SK-N-SH (cell line): ENCODE measurements at regions not wholly inside any gene's neighbourhood (a gene's known extent, or its start where the extent isn't known, plus 50 kb on each side); places are given as distances from the start of the nearest gene placed in this dataset.

Source experiments
- CTCF ChIA-PET: fragments of 300-600, 350-600 bp; formaldehyde crosslinking; extraction: SDS; loops from one replicate; lab custom pipeline; 2021; lab: Yijun Ruan, JAX
- POLR2A ChIA-PET: fragments of 350-600 bp; sonication (Branson Sonifier 250); formaldehyde crosslinking; extraction: SDS; loops from one replicate; lab custom pipeline; 2020; ENCODE audit warnings: antibody characterized with exemption, inconsistent platforms; lab: Yijun Ruan, JAX
- DNase-seq: peaks from one replicate; pipeline ENCODE4 v3.0.0; 2012
- H2AFZ ChIP-seq: fragments of 200-600 bp; sonication (generic); 2 replicates; pipeline ENCODE4 v1.8.1; 2016; ENCODE audit warnings: antibody characterized with exemption, mild to moderate bottlenecking, low read depth
- H3F3A ChIP-seq: fragments of 200-600 bp; sonication (generic); replicated peaks from 2 replicates; pipeline ENCODE3; 2016; ENCODE audit warnings: antibody characterized with exemption, mild to moderate bottlenecking; ENCODE audit not compliant: insufficient read depth
- H3K27ac ChIP-seq, 2 experiments: fragments of 200-500 bp in 1 of 2; fragments of 200-600 bp in 1 of 2; sonication (Bioruptor generic) in 1 of 2; sonication (generic), shearing (Covaris generic) in 1 of 2; 2 replicates each; pipeline versions ENCODE4 v1.5.1 to v1.6.1; 2014 to 2016; ENCODE audit warnings: low read depth in 2 of 2, inconsistent platforms in 1 of 2, low read length in 1 of 2, mild to moderate bottlenecking in 1 of 2, mixed read lengths in 1 of 2
- H3K27me3 ChIP-seq: fragments of 200-600 bp; sonication (generic), shearing (Covaris generic); 2 replicates; pipeline ENCODE4 v1.6.1; 2016; ENCODE audit warnings: mixed run types; ENCODE audit not compliant: insufficient read depth
- H3K36me3 ChIP-seq, 2 experiments: fragments of 200-500 bp in 1 of 2; fragments of 200-600 bp in 1 of 2; sonication (Bioruptor generic) in 1 of 2; sonication (generic) in 1 of 2; replicated peaks in 1 of 2; 2 replicates each; pipeline versions ENCODE3 to v1.5.1; 2014 to 2016; ENCODE audit warnings: low read length in 1 of 2, mild to moderate bottlenecking in 1 of 2; ENCODE audit not compliant: insufficient read depth in 2 of 2, control insufficient read depth in 1 of 2
- H3K4me1 ChIP-seq, 2 experiments: fragments of 200-500 bp in 1 of 2; fragments of 200-600 bp in 1 of 2; sonication (Bioruptor generic) in 1 of 2; sonication (generic), shearing (Covaris generic) in 1 of 2; 2 replicates each; pipeline versions ENCODE4 v1.5.1 to v1.6.1; 2014 to 2016; ENCODE audit warnings: low read depth in 1 of 2, low read length in 1 of 2, mixed run types in 1 of 2; ENCODE audit not compliant: insufficient read depth in 2 of 2, control insufficient read depth in 1 of 2
- H3K4me2 ChIP-seq: fragments of 200-600 bp; sonication (generic), shearing (Covaris generic); 2 replicates; pipeline ENCODE4 v1.6.1; 2017; ENCODE audit warnings: mixed run types
- H3K4me3 ChIP-seq, 2 experiments: fragments of 200-500 bp in 1 of 2; fragments of 200-600 bp in 1 of 2; sonication (Bioruptor generic) in 1 of 2; sonication (generic), shearing (Covaris generic) in 1 of 2; 2 replicates each; pipeline versions ENCODE4 v1.5.1 to v1.8.1; 2014 to 2016; ENCODE audit warnings: low read depth in 2 of 2, inconsistent platforms in 1 of 2, low read length in 1 of 2, mild to moderate bottlenecking in 1 of 2, mixed read lengths in 1 of 2, moderate library complexity in 1 of 2
- H3K79me2 ChIP-seq: fragments of 200-600 bp; sonication (generic); 2 replicates; pipeline ENCODE4 v1.8.1; 2017; ENCODE audit warnings: mild to moderate bottlenecking; ENCODE audit not compliant: insufficient read depth
- H3K9ac ChIP-seq: fragments of 200-600 bp; sonication (generic); 2 replicates; pipeline ENCODE4 v1.6.1; 2017; ENCODE audit warnings: mixed run types
- H3K9me2 ChIP-seq: fragments of 200-600 bp; sonication (generic); 2 replicates; pipeline ENCODE4 v1.6.1; 2017; ENCODE audit warnings: mixed run types
- H3K9me3 ChIP-seq: fragments of 200-600 bp; sonication (generic); 2 replicates; pipeline ENCODE4 v1.6.1; 2017; ENCODE audit warnings: mixed run types, mild to moderate bottlenecking, moderate library complexity
- H4K20me1 ChIP-seq: fragments of 200-600 bp; sonication (generic); 2 replicates; pipeline ENCODE4 v1.6.1; 2017; ENCODE audit warnings: mild to moderate bottlenecking, mixed run types; ENCODE audit not compliant: insufficient read depth
- CHD2 ChIP-seq: fragments of 150-350 bp; IDR thresholded peaks from 2 replicates; pipeline ENCODE4 v1.6.1; 2018; ENCODE audit warnings: low read length; ENCODE audit not compliant: partially characterized antibody
- EP300 ChIP-seq, 2 experiments: IDR thresholded peaks; 2 replicates each; pipeline versions ENCODE4 v1.4.0 to v1.6.1; 2012; ENCODE audit warnings: borderline replicate concordance in 1 of 2, low read depth in 1 of 2, low read length in 1 of 2
- FOSL2 ChIP-seq: IDR thresholded peaks from 2 replicates; pipeline ENCODE4 v1.4.0; 2012; ENCODE audit warnings: low read depth, mild to moderate bottlenecking, moderate library complexity, borderline replicate concordance
- FOXJ3 ChIP-seq: sonication (generic); formaldehyde crosslinking; IDR thresholded peaks from 2 replicates; pipeline ENCODE4 v1.5.1; 2020; ENCODE audit warnings: mild to moderate bottlenecking, missing genetic modification reagents
- GABPA ChIP-seq: IDR thresholded peaks from 2 replicates; pipeline ENCODE4 v1.4.0; 2012; ENCODE audit warnings: low read depth, mild to moderate bottlenecking
- JUND ChIP-seq: IDR thresholded peaks from 2 replicates; pipeline ENCODE4 v1.4.0; 2012
- MEF2A ChIP-seq: IDR thresholded peaks from 2 replicates; pipeline ENCODE4 v1.4.0; 2012; ENCODE audit warnings: low read depth, borderline replicate concordance
- NFIC ChIP-seq: IDR thresholded peaks from 2 replicates; pipeline ENCODE4 v1.4.0; 2012; ENCODE audit warnings: borderline replicate concordance
- NRF1 ChIP-seq: IDR thresholded peaks from 2 replicates; pipeline ENCODE4 v1.6.1; 2012; ENCODE audit warnings: low read depth, mild to moderate bottlenecking, low read length
- RAD21 ChIP-seq: IDR thresholded peaks from 2 replicates; pipeline ENCODE4 v1.6.1; 2012; ENCODE audit warnings: mild to moderate bottlenecking, low read length
- RCOR1 ChIP-seq: fragments of 150-350 bp; IDR thresholded peaks from 2 replicates; pipeline ENCODE4 v1.6.1; 2017; ENCODE audit warnings: antibody characterized with exemption, low read length
- RXRA ChIP-seq: IDR thresholded peaks from 2 replicates; pipeline ENCODE4 v1.4.0; 2012; ENCODE audit warnings: low read depth, mild to moderate bottlenecking, borderline replicate concordance
- SIN3A ChIP-seq: IDR thresholded peaks from 2 replicates; pipeline ENCODE4 v1.6.1; 2012; ENCODE audit warnings: low read depth, mild to moderate bottlenecking, low read length, moderate library complexity, borderline replicate concordance
- TAF1 ChIP-seq: IDR thresholded peaks from 2 replicates; pipeline ENCODE4 v1.6.1; 2012; ENCODE audit warnings: low read depth, mild to moderate bottlenecking, low read length, moderate library complexity, borderline replicate concordance
- YY1 ChIP-seq: IDR thresholded peaks from 2 replicates; pipeline ENCODE4 v1.4.0; 2012; ENCODE audit warnings: low read depth, mild to moderate bottlenecking
- WGBS: methylation state at CpG from one replicate; pipeline ENCODE4 v1.1.6; 2017; ENCODE audit warnings: low lambda C conversion rate; 5-methylcytosine and 5-hydroxymethylcytosine counted together
- TF ChIP-seq, protein P1 (sequence below): IDR thresholded peaks from 2 replicates; pipeline ENCODE4 v1.4.0; 2012; ENCODE audit warnings: low read depth, borderline replicate concordance
- TF ChIP-seq, protein P2 (sequence below): IDR thresholded peaks from 2 replicates; pipeline ENCODE4; 2012
- TF ChIP-seq, protein P3 (sequence below): fragments of 200-600 bp; sonication (generic); IDR thresholded peaks from 2 replicates; pipeline ENCODE4 v1.6.1; 2017; ENCODE audit warnings: antibody characterized with exemption, mild to moderate bottlenecking, moderate library complexity
- TF ChIP-seq, protein P4 (sequence below): fragments of 150-350 bp; IDR thresholded peaks from 2 replicates; pipeline ENCODE4 v1.6.1; 2016; ENCODE audit warnings: mild to moderate bottlenecking, low read depth, low read length

DNA sequence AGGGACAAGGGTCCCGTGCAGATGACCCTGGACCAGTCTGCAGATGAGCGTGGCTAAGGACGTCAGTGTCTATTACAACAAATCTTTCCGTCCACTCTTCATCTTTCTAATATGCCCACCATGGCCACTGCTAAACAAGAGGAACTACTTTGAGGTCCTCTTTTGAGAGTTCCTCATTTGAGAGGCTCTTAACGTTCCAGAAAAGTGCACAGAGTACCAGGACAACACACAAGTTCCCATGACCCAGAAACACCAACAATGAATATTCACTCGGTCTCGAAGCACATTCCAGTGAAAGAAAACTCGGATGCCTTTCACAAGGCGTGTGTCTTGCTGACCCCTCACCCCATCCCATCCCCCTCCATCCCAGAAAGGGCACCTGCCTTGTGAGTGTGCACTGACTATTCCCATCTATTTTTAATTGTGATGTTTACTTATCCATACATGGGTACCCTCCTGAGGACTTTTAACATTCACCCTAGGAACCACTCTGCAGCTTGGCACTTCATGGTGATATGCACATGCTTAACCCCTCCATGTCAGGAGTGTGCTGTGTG, 157.0 kb downstream of the SHANK2 start:
- Histone ChIP-seq H3K4me1 (no peaks in the 10 kb centered on the region), H3K27me3 (no peaks in the 10 kb centered on the region), H3K4me3 (no peak overlapping the region), H3K36me3 (no peaks in the 10 kb centered on the region), H2AFZ (no peak overlapping the region), H4K20me1 (no peaks in the 10 kb centered on the region), H3K9me2 (no peaks in the 10 kb centered on the region), H3K4me2 (no peak overlapping the region), H3K9me3 (no peaks in the 10 kb centered on the region), H3K79me2 (no peaks in the 10 kb centered on the region), H3F3A (no peaks in the 10 kb centered on the region), H3K27ac (no peak overlapping the region), H3K9ac (no peak overlapping the region)
- ChIA-PET POLR2A (no interaction called here), CTCF (no interaction called here)
- DNase-seq, result no peak
- TF ChIP-seq GABPA (no peak), RAD21 (no peak), MEF2A (no peak), EP300 (IDR thresholded peaks at IDR 0.05; ENCODE audit: borderline replicate concordance in 1 of 2, low read depth in 1 of 2, low read length in 1 of 2) (no peak), YY1 (no peak), NFIC (no peak), SIN3A (no peak), JUND (no peak), TAF1 (no peak), CHD2 (no peak), NRF1 (no peak), RCOR1 (no peak), FOXJ3 (CRISPR knock-in tag) (no peak), FOSL2 (no peak), RXRA (no peak)
- TF ChIP-seq, protein P1, sequence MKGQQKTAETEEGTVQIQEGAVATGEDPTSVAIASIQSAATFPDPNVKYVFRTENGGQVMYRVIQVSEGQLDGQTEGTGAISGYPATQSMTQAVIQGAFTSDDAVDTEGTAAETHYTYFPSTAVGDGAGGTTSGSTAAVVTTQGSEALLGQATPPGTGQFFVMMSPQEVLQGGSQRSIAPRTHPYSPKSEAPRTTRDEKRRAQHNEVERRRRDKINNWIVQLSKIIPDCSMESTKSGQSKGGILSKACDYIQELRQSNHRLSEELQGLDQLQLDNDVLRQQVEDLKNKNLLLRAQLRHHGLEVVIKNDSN, result no peak
- TF ChIP-seq, protein P2, sequence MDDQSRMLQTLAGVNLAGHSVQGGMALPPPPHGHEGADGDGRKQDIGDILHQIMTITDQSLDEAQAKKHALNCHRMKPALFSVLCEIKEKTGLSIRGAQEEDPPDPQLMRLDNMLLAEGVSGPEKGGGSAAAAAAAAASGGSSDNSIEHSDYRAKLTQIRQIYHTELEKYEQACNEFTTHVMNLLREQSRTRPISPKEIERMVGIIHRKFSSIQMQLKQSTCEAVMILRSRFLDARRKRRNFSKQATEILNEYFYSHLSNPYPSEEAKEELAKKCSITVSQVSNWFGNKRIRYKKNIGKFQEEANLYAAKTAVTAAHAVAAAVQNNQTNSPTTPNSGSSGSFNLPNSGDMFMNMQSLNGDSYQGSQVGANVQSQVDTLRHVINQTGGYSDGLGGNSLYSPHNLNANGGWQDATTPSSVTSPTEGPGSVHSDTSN, result no peak
- TF ChIP-seq, protein P3, sequence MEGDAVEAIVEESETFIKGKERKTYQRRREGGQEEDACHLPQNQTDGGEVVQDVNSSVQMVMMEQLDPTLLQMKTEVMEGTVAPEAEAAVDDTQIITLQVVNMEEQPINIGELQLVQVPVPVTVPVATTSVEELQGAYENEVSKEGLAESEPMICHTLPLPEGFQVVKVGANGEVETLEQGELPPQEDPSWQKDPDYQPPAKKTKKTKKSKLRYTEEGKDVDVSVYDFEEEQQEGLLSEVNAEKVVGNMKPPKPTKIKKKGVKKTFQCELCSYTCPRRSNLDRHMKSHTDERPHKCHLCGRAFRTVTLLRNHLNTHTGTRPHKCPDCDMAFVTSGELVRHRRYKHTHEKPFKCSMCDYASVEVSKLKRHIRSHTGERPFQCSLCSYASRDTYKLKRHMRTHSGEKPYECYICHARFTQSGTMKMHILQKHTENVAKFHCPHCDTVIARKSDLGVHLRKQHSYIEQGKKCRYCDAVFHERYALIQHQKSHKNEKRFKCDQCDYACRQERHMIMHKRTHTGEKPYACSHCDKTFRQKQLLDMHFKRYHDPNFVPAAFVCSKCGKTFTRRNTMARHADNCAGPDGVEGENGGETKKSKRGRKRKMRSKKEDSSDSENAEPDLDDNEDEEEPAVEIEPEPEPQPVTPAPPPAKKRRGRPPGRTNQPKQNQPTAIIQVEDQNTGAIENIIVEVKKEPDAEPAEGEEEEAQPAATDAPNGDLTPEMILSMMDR, result no peak
- TF ChIP-seq, protein P4, sequence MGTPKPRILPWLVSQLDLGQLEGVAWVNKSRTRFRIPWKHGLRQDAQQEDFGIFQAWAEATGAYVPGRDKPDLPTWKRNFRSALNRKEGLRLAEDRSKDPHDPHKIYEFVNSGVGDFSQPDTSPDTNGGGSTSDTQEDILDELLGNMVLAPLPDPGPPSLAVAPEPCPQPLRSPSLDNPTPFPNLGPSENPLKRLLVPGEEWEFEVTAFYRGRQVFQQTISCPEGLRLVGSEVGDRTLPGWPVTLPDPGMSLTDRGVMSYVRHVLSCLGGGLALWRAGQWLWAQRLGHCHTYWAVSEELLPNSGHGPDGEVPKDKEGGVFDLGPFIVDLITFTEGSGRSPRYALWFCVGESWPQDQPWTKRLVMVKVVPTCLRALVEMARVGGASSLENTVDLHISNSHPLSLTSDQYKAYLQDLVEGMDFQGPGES, result no peak
- 56% methylated on average over 9 of the region's 9 CpGs for WGBS
